ENCODE measurements at regions not wholly inside any gene's neighbourhood (a gene's known extent, or its start where the extent isn't known, plus 50 kb on each side); places are given as distances from the start of the nearest gene placed in this dataset.

GRCh38 chr9:129478961-129479630, 141.8 kb downstream of the C9orf50 start:
- Histone ChIP-seq H3K4me1 (ENCODE audit: control insufficient read depth in 1 of 2, insufficient read depth in 2 of 2, low read length in 2 of 2) (peaks cover 90 to 99% of the 10 kb centered on the region in 2 experiments), H4K20me1 (ENCODE audit: insufficient read depth) (no peaks in the 10 kb centered on the region), H3K9me3 (ENCODE audit: control insufficient read depth in 1 of 2, insufficient read depth in 1 of 2, low read depth in 1 of 2, low read length in 2 of 2) (peaks cover 0 to 9% of the 10 kb centered on the region in 2 experiments; a peak in 1 of 4 replicates), H2AFZ (ENCODE audit: low read depth, low read length, poor library complexity, severe bottlenecking) (no peak overlapping the region), H3K27ac (ENCODE audit: low read depth, low read length) (peak overlapping the region; percentile 100), H3K4me3 (replicated peaks in 1 of 2; ENCODE audit: low read depth in 1 of 2, low read length in 2 of 2) (no peak overlapping the region), H3K9ac (ENCODE audit: low read length) (peak overlapping the region; percentile 89), H3K9me2 (ENCODE audit: insufficient read depth) (no peaks in the 10 kb centered on the region), H3K36me3 (ENCODE audit: control insufficient read depth in 1 of 2, insufficient read depth in 2 of 2, low read length in 2 of 2) (no peaks in the 10 kb centered on the region), H3K4me2 (ENCODE audit: low read length) (peak overlapping the region; percentile 92), H3K79me2 (ENCODE audit: insufficient read depth, low read length) (peaks cover under 1% of the 10 kb centered on the region; the same call in 1 of the 2 replicates), H3K27me3 (ENCODE audit: insufficient read depth, low read length) (no peaks in the 10 kb centered on the region)
- intact Hi-C loops (cut with micrococcal nuclease): no loop called here
- ChIA-PET CTCF (no interaction called here), RAD21 (ENCODE audit: low non-redundant PET in 1 of 2, low total read pairs in 2 of 2, uncharacterized antibody in 2 of 2, unreplicated experiment in 2 of 2) (no interaction called here), POLR2A (interaction anchor here (0.9 to 1.5 kb wide), 2 partner anchors 19 to 301 kb away, joined by 3 read pairs; partner anchors contain the start of gene IER5L)
- no TSS peak for BruUV-seq (replicated peaks)
- DNase-seq (ENCODE audit: low read depth, low spot score) (no peak), ATAC-seq (no peak)
- TF ChIP-seq ZFX (IDR thresholded peaks at IDR 0.05) (0 out of 2 replicates have a peak, but pooled peaks have one; percentile 29), JUND (IDR thresholded peaks at IDR 0.05) (no peak), EZH2 (IDR thresholded peaks at IDR 0.05) (no peak), FOSL1 (IDR thresholded peaks at IDR 0.05; ENCODE audit: low read depth) (no peak)
- TF ChIP-seq, protein P1, sequence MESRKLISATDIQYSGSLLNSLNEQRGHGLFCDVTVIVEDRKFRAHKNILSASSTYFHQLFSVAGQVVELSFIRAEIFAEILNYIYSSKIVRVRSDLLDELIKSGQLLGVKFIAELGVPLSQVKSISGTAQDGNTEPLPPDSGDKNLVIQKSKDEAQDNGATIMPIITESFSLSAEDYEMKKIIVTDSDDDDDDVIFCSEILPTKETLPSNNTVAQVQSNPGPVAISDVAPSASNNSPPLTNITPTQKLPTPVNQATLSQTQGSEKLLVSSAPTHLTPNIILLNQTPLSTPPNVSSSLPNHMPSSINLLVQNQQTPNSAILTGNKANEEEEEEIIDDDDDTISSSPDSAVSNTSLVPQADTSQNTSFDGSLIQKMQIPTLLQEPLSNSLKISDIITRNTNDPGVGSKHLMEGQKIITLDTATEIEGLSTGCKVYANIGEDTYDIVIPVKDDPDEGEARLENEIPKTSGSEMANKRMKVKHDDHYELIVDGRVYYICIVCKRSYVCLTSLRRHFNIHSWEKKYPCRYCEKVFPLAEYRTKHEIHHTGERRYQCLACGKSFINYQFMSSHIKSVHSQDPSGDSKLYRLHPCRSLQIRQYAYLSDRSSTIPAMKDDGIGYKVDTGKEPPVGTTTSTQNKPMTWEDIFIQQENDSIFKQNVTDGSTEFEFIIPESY (IDR thresholded peaks at IDR 0.05; ENCODE audit: extremely low read depth, insufficient replicate concordance, low read length): no peak

DNA sequence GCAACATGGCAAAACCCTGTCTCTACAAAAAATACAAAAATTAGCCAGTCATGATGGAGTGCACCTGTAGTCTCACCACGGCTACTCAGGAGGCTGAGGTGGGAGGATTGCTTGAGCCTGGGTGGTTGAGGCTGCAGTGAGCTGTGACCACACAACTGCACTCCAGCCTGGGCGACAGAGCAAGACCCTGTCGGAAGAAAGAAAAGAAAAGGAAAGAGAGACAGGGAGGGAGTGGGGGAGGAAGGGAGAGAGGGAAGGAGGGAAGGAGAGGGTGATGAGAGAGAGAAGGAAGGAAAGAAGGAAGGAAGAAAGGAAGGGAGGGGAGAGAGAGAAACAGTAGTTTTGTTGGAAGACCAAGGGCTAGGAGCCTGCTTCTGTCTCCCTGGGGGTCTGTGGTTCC, 142.4 kb downstream of the C9orf50 start:
- DNase-seq (ENCODE audit: low read depth, low spot score) (no peak), ATAC-seq (no peak)
- H3K9me2 ChIP-seq (ENCODE audit: insufficient read depth): no peaks in the 10 kb centered on the region
- ChIA-PET RAD21 (ENCODE audit: low non-redundant PET in 1 of 2, low total read pairs in 2 of 2, uncharacterized antibody in 2 of 2, unreplicated experiment in 2 of 2) (no interaction called here), POLR2A (no interaction called here), CTCF (no interaction called here)
- H3K27me3 ChIP-seq (ENCODE audit: insufficient read depth, low read length): no peaks in the 10 kb centered on the region
- peak overlapping the region; percentile 100 for H3K27ac ChIP-seq (ENCODE audit: low read depth, low read length)
- peak overlapping the region; percentile 92 for H3K4me2 ChIP-seq (ENCODE audit: low read length)
- no peak overlapping the region for H2AFZ ChIP-seq (ENCODE audit: low read depth, low read length, poor library complexity, severe bottlenecking)
- no peaks in the 10 kb centered on the region for H4K20me1 ChIP-seq (ENCODE audit: insufficient read depth)
- H3K9me3 ChIP-seq (ENCODE audit: control insufficient read depth in 1 of 2, insufficient read depth in 1 of 2, low read depth in 1 of 2, low read length in 2 of 2): peaks cover 0 to 9% of the 10 kb centered on the region in 2 experiments; a peak in 1 of 4 replicates
- H3K79me2 ChIP-seq (ENCODE audit: insufficient read depth, low read length): no peaks in the 10 kb centered on the region; the same call in 1 of the 2 replicates
- H3K4me1 ChIP-seq (ENCODE audit: control insufficient read depth in 1 of 2, insufficient read depth in 2 of 2, low read length in 2 of 2): peaks cover 90 to 99% of the 10 kb centered on the region in 2 experiments
- H3K4me3 ChIP-seq (replicated peaks in 1 of 2; ENCODE audit: low read depth in 1 of 2, low read length in 2 of 2): no peak overlapping the region
- H3K9ac ChIP-seq (ENCODE audit: low read length): peak overlapping the region; percentile 89
- no TSS peak for BruUV-seq (replicated peaks)
- no peaks in the 10 kb centered on the region for H3K36me3 ChIP-seq (ENCODE audit: control insufficient read depth in 1 of 2, insufficient read depth in 2 of 2, low read length in 2 of 2)
- intact Hi-C loops (cut with micrococcal nuclease): no loop called here
- no peak for TF ChIP-seq JUND (IDR thresholded peaks at IDR 0.05)
- TF ChIP-seq ZFX (IDR thresholded peaks at IDR 0.05): no peak
- TF ChIP-seq, protein P2, sequence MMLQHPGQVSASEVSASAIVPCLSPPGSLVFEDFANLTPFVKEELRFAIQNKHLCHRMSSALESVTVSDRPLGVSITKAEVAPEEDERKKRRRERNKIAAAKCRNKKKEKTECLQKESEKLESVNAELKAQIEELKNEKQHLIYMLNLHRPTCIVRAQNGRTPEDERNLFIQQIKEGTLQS (IDR thresholded peaks at IDR 0.05): no peak
- no peak for TF ChIP-seq CTCF (IDR thresholded peaks at IDR 0.05 in 2 of 3, conservative IDR thresholded peaks at IDR 0.05 in 1 of 3; ENCODE audit: borderline replicate concordance in 1 of 3, insufficient read depth in 1 of 3, low read depth in 2 of 3, low read length in 2 of 3)
- no peak for TF ChIP-seq POLR2A (IDR thresholded peaks at IDR 0.05; ENCODE audit: borderline replicate concordance, extremely low read depth, insufficient read depth, insufficient read length)
- TF ChIP-seq FOSL1 (IDR thresholded peaks at IDR 0.05; ENCODE audit: low read depth): no peak
- TF ChIP-seq TCF7L2 (IDR thresholded peaks at IDR 0.05; ENCODE audit: borderline replicate concordance, extremely low read depth, insufficient read depth, insufficient read length): no peak
- TF ChIP-seq, protein P1 (IDR thresholded peaks at IDR 0.05; ENCODE audit: extremely low read depth, insufficient replicate concordance, low read length): no peak
